K562 (cell line): ENCODE measurements at regions not wholly inside any gene's neighbourhood (a gene's known extent, or its start where the extent isn't known, plus 50 kb on each side); places are given as distances from the start of the nearest gene placed in this dataset.
A peak's percentile ranks its signal among the peaks of the same experiment; 100 is the strongest.

Experiments used
- ARID1B ChIP-seq: fragments of 450-650 bp; IDR thresholded peaks from 2 replicates; pipeline ENCODE4 v1.6.1; 2016; ENCODE audit warnings: antibody characterized with exemption, mild to moderate bottlenecking, inconsistent platforms
- BRD9 ChIP-seq: fragments of 450-650 bp; IDR thresholded peaks from 2 replicates; pipeline ENCODE4 v1.6.1; 2018; ENCODE audit warnings: low read depth; ENCODE audit not compliant: partially characterized antibody
- C11orf30 ChIP-seq: fragments of 450-650 bp; IDR thresholded peaks from 2 replicates; pipeline ENCODE4 v1.6.1; 2016; ENCODE audit warnings: low read depth, mild to moderate bottlenecking
- CEBPG ChIP-seq, 3 experiments: fragments of 200-800 bp in 1 of 3; sonication (Bioruptor generic) in 1 of 3; sonication (generic) in 1 of 3; formaldehyde crosslinking in 1 of 3; IDR thresholded peaks in 2 of 3; conservative IDR thresholded peaks in 1 of 3; 2 replicates each; pipeline versions ENCODE4 v1.6.1 to v1.8.0; 2016 to 2022; ENCODE audit warnings: missing compliant biosample characterization in 2 of 3, missing genetic modification characterization in 2 of 3, mild to moderate bottlenecking in 1 of 3, missing genetic modification reagents in 1 of 3
- ESRRA ChIP-seq: fragments of 450-650 bp; IDR thresholded peaks from 2 replicates; pipeline ENCODE4 v1.6.1; 2014; ENCODE audit warnings: low read depth, mild to moderate bottlenecking, moderate library complexity, borderline replicate concordance
- GATA2 ChIP-seq: sonication (generic); formaldehyde crosslinking; IDR thresholded peaks from 2 replicates; pipeline ENCODE4 v1.4.0; 2020; ENCODE audit warnings: mild to moderate bottlenecking, missing genetic modification reagents
- HNRNPH1 ChIP-seq: fragments of 200-400 bp; formaldehyde crosslinking; optimal IDR thresholded peaks from 2 replicates; pipeline ENCODE3; 2017; ENCODE audit warnings: low read depth, mild to moderate bottlenecking, low read length, moderate library complexity
- IFI16 ChIP-seq: fragments of 250-450 bp; sonication (Bioruptor Pico); IDR thresholded peaks from 2 replicates; pipeline ENCODE4 v2.1.2; 2022; ENCODE audit warnings: mild to moderate bottlenecking, inconsistent platforms
- KAT7 ChIP-seq: sonication (generic); formaldehyde crosslinking; IDR thresholded peaks from 2 replicates; pipeline ENCODE4 v1.8.0; 2022; ENCODE audit warnings: missing genetic modification reagents, mild to moderate bottlenecking, borderline replicate concordance
- KLF6 ChIP-seq: fragments of 250-450 bp; sonication (Bioruptor Pico); IDR thresholded peaks from 2 replicates; pipeline ENCODE4 v1.4.0; 2020; ENCODE audit warnings: mild to moderate bottlenecking, moderate library complexity, borderline replicate concordance
- MTA1 ChIP-seq: fragments of 450-650 bp; IDR thresholded peaks from 2 replicates; pipeline ENCODE4 v1.6.1; 2017; ENCODE audit warnings: borderline replicate concordance
- NCOA6 ChIP-seq: fragments of 450-650 bp; IDR thresholded peaks from 2 replicates; pipeline ENCODE4 v1.6.1; 2017; ENCODE audit warnings: mild to moderate bottlenecking
- POLR2A ChIP-seq: fragments of 450-650 bp; conservative IDR thresholded peaks from 2 replicates; pipeline ENCODE4 v1.6.1; 2016
- PTBP1 ChIP-seq: fragments of 200-400 bp; formaldehyde crosslinking; IDR thresholded peaks from 2 replicates; pipeline ENCODE4 v1.6.1; 2017; ENCODE audit warnings: low read depth, low read length
- SIRT6 ChIP-seq: IDR thresholded peaks from one replicate; pipeline ENCODE4 v1.6.1; 2012; ENCODE audit warnings: low read depth, mild to moderate bottlenecking, control low read depth, inconsistent platforms, low read length, moderate library complexity
- SP1 ChIP-seq: sonication (generic); formaldehyde crosslinking; IDR thresholded peaks from 2 replicates; pipeline ENCODE4 v1.8.1; 2022; ENCODE audit warnings: mild to moderate bottlenecking, missing genetic modification reagents
- SRSF1 ChIP-seq: fragments of 200-400 bp; formaldehyde crosslinking; IDR thresholded peaks from 2 replicates; pipeline ENCODE4 v1.6.1; 2017; ENCODE audit warnings: mild to moderate bottlenecking, low read depth, low read length, moderate library complexity
- TCF7L2 ChIP-seq: fragments of 150-350 bp; IDR thresholded peaks from 2 replicates; pipeline ENCODE4 v1.6.1; 2016; ENCODE audit warnings: low read depth, mild to moderate bottlenecking, low read length, moderate library complexity
- TGIF2 ChIP-seq: sonication (generic); formaldehyde crosslinking; IDR thresholded peaks from 2 replicates; pipeline ENCODE4 v1.8.1; 2022; ENCODE audit warnings: mild to moderate bottlenecking, missing genetic modification reagents, moderate library complexity
- XRCC5 ChIP-seq: fragments of 200-400 bp; formaldehyde crosslinking; IDR thresholded peaks from 2 replicates; pipeline ENCODE4 v1.6.1; 2017; ENCODE audit warnings: low read depth, mild to moderate bottlenecking, low read length
- ZNF316 ChIP-seq: fragments of 450-650 bp; IDR thresholded peaks from 2 replicates; pipeline ENCODE4 v1.6.1; 2016
- ZNF354B ChIP-seq: fragments of 250-450 bp; sonication (Bioruptor Pico); IDR thresholded peaks from 2 replicates; pipeline ENCODE4 v1.4.0; 2020
- ZNF408 ChIP-seq: fragments of 250-450 bp; sonication (Bioruptor Pico); IDR thresholded peaks from 2 replicates; pipeline ENCODE4 v1.4.0; 2020; ENCODE audit warnings: low read depth, mild to moderate bottlenecking, moderate library complexity
- ZNF444 ChIP-seq: fragments of 250-450 bp; sonication (Bioruptor Pico); IDR thresholded peaks from 2 replicates; pipeline ENCODE4 v1.4.0; 2020; ENCODE audit warnings: mild to moderate bottlenecking, moderate library complexity
- ZNF445 ChIP-seq: fragments of 250-450 bp; sonication (Bioruptor Pico); IDR thresholded peaks from 2 replicates; pipeline ENCODE4 v1.4.0; 2020; ENCODE audit warnings: low read depth, mild to moderate bottlenecking, moderate library complexity
- ZSCAN32 ChIP-seq: fragments of 450-650 bp; formaldehyde crosslinking; IDR thresholded peaks from 2 replicates; pipeline ENCODE4 v1.4.0; 2020; ENCODE audit warnings: mild to moderate bottlenecking, moderate library complexity
- TF ChIP-seq, protein P1 (sequence below): fragments of 250-450 bp; sonication (Bioruptor Pico); IDR thresholded peaks from 2 replicates; pipeline ENCODE4 v1.5.0; 2021; ENCODE audit warnings: mild to moderate bottlenecking, borderline replicate concordance
- TF ChIP-seq, protein P2 (sequence below): fragments of 250-450 bp; sonication (Bioruptor Pico); IDR thresholded peaks from 2 replicates; pipeline ENCODE4 v1.4.0; 2020; ENCODE audit warnings: mild to moderate bottlenecking, moderate library complexity

DNA sequence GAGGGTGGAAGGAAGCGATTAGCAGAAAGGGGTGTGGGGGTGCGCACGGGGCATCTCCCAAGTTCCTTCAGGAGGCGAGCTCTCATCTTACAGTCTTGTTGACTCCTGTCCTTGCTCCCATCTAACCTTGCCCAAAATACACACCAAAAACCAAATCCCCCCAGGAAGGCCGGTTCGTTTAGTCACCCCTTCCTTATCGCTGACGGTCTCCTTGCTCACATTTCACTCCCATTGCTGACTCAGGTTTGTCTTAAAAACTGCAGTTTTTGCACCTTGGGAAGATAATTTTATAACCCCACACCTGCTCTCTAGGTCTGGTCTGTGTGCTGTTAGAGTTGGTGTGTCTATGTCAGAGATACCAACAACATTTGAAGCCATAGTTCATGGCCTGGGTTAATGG lies 68.1 kb upstream of the F3 start (continued):
- TF ChIP-seq TCF7L2, result no peak
- TF ChIP-seq SRSF1, result no peak
- TF ChIP-seq GATA2 (CRISPR knock-in tag), result no peak
- TF ChIP-seq ESRRA, result no peak
- TF ChIP-seq ZNF445, result no peak
- TF ChIP-seq TGIF2 (CRISPR knock-in tag), result no peak
- TF ChIP-seq C11orf30, result 0 out of 2 replicates have a peak, but pooled peaks have one; percentile 23
- TF ChIP-seq, protein P1, sequence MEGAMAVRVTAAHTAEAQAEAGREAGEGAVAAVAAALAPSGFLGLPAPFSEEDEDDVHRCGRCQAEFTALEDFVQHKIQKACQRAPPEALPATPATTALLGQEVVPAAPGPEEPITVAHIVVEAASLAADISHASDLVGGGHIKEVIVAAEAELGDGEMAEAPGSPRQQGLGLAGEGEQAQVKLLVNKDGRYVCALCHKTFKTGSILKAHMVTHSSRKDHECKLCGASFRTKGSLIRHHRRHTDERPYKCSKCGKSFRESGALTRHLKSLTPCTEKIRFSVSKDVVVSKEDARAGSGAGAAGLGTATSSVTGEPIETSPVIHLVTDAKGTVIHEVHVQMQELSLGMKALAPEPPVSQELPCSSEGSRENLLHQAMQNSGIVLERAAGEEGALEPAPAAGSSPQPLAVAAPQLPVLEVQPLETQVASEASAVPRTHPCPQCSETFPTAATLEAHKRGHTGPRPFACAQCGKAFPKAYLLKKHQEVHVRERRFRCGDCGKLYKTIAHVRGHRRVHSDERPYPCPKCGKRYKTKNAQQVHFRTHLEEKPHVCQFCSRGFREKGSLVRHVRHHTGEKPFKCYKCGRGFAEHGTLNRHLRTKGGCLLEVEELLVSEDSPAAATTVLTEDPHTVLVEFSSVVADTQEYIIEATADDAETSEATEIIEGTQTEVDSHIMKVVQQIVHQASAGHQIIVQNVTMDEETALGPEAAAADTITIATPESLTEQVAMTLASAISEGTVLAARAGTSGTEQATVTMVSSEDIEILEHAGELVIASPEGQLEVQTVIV (CRISPR knock-in tag), result no peak
- TF ChIP-seq KAT7 (CRISPR knock-in tag), result no peak
- no peak for TF ChIP-seq IFI16
- TF ChIP-seq NCOA6, result no peak
- no peak for TF ChIP-seq BRD9
- TF ChIP-seq ZNF354B (CRISPR knock-in tag), result no peak
- no peak for TF ChIP-seq CEBPG (CRISPR knock-in tag; IDR thresholded peaks at IDR 0.05)
- no peak for TF ChIP-seq CEBPG (tag; conservative IDR thresholded peaks at IDR 0.05 in 1 of 2, IDR thresholded peaks at IDR 0.05 in 1 of 2)
- no peak for TF ChIP-seq POLR2A
- TF ChIP-seq XRCC5, result no peak
- no peak for TF ChIP-seq SP1 (CRISPR knock-in tag)
- no peak for TF ChIP-seq PTBP1
- no peak for TF ChIP-seq SIRT6
- no peak for TF ChIP-seq ZSCAN32
- TF ChIP-seq ZNF408 (CRISPR knock-in tag), result no peak
- peak; percentile 18; the same call in 1 of the 2 replicates for TF ChIP-seq ARID1B
- TF ChIP-seq, protein P2, sequence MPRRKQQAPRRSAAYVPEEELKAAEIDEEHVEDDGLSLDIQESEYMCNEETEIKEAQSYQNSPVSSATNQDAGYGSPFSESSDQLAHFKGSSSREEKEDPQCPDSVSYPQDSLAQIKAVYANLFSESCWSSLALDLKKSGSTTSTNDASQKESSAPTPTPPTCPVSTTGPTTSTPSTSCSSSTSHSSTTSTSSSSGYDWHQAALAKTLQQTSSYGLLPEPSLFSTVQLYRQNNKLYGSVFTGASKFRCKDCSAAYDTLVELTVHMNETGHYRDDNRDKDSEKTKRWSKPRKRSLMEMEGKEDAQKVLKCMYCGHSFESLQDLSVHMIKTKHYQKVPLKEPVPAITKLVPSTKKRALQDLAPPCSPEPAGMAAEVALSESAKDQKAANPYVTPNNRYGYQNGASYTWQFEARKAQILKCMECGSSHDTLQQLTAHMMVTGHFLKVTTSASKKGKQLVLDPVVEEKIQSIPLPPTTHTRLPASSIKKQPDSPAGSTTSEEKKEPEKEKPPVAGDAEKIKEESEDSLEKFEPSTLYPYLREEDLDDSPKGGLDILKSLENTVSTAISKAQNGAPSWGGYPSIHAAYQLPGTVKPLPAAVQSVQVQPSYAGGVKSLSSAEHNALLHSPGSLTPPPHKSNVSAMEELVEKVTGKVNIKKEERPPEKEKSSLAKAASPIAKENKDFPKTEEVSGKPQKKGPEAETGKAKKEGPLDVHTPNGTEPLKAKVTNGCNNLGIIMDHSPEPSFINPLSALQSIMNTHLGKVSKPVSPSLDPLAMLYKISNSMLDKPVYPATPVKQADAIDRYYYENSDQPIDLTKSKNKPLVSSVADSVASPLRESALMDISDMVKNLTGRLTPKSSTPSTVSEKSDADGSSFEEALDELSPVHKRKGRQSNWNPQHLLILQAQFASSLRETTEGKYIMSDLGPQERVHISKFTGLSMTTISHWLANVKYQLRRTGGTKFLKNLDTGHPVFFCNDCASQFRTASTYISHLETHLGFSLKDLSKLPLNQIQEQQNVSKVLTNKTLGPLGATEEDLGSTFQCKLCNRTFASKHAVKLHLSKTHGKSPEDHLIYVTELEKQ (CRISPR knock-in tag), result no peak
- no peak for TF ChIP-seq HNRNPH1
- TF ChIP-seq ZNF444 (CRISPR knock-in tag), result no peak
- TF ChIP-seq ZNF316, result peak; percentile 61
- TF ChIP-seq MTA1, result no peak
- no peak for TF ChIP-seq KLF6 (CRISPR knock-in tag)
